HepG2 (cell line): ENCODE measurements at regions not wholly inside any gene's neighbourhood (a gene's known extent, or its start where the extent isn't known, plus 50 kb on each side); places are given as distances from the start of the nearest gene placed in this dataset.

Source experiments
- ATAC-seq: fragments of 200-7000 bp; cut with Tn5 transposase; 3 replicates; pipeline ENCODE4 v1.9.1; 2020; ENCODE audit warnings: mild to moderate bottlenecking, moderate library complexity
- BruUV-seq: library from RNA; stranded (reverse); fragments of 400-500 nt; replicated peaks from 2 replicates; lab custom pipeline; 2021; lab: Mats Ljungman, UMichigan
- CTCF ChIA-PET: fragments of 300-600 bp; formaldehyde crosslinking; extraction: SDS; loops from one replicate; lab custom pipeline; 2021; ENCODE audit warnings: low total read pairs, inconsistent platforms, low intra/inter-chr PET ratio; lab: Yijun Ruan, JAX
- POLR2A ChIA-PET: fragments of 350-600 bp; sonication (Branson Sonifier 250); formaldehyde crosslinking; loops from one replicate; lab custom pipeline; 2020; ENCODE audit warnings: antibody characterized with exemption, inconsistent platforms; lab: Yijun Ruan, JAX
- DNase-seq: peaks from one replicate; pipeline ENCODE4 v3.0.0-alpha.2; 2015; ENCODE audit warnings: low spot score
- FAIRE-seq: peaks from 3 replicates; lab custom pipeline; 2011; peaks lifted over from hg19 to GRCh38; lab: Jason Lieb, UNC
- H2AFZ ChIP-seq: one replicate; pipeline ENCODE4 v1.6.1; 2011; ENCODE audit warnings: low read length, inconsistent platforms
- H3K27ac ChIP-seq: fragments of 300-600 bp; 3 replicates; pipeline ENCODE4 v1.8.0; 2011; ENCODE audit warnings: mixed run types, mild to moderate bottlenecking, mixed read lengths, low read length, inconsistent platforms; ENCODE audit not compliant: insufficient read depth; ENCODE audit errors: extremely low read length
- H3K27me3 ChIP-seq, 2 experiments: fragments of 200-600 bp in 1 of 2; 2 replicates in 1 of 2; 3 replicates in 1 of 2; pipeline versions ENCODE4 v1.6.0 to v1.8.0; 2011; ENCODE audit warnings: low read length in 2 of 2, mild to moderate bottlenecking in 2 of 2, moderate library complexity in 2 of 2, inconsistent platforms in 1 of 2; ENCODE audit not compliant: insufficient read depth in 2 of 2, control insufficient read depth in 1 of 2
- H3K36me3 ChIP-seq, 2 experiments: fragments of 200-600 bp in 1 of 2; replicated peaks in 1 of 2; 2 replicates in 1 of 2; 3 replicates in 1 of 2; pipeline versions ENCODE4 v1.5.1 to v1.8.0; 2011; ENCODE audit warnings: low read length in 2 of 2, inconsistent platforms in 1 of 2; ENCODE audit not compliant: insufficient read depth in 2 of 2, control insufficient read depth in 1 of 2
- H3K4me1 ChIP-seq: 2 replicates; pipeline ENCODE4 v1.5.1; 2012; ENCODE audit warnings: low read length, inconsistent platforms; ENCODE audit not compliant: insufficient read depth
- H3K4me2 ChIP-seq: 2 replicates; pipeline ENCODE4 v1.6.0; 2011; ENCODE audit warnings: low read depth, low read length, inconsistent platforms
- H3K4me3 ChIP-seq, 3 experiments: fragments of 200-600 bp in 1 of 3; sonication (generic), shearing (Covaris generic) in 1 of 3; replicated peaks in 1 of 3; 2 replicates each; pipeline ENCODE4 v1.5.1; 2011 to 2016; ENCODE audit warnings: low read length in 3 of 3, inconsistent platforms in 2 of 3, low read depth in 2 of 3, mild to moderate bottlenecking in 2 of 3, control low read depth in 1 of 3, mixed read lengths in 1 of 3; ENCODE audit not compliant: insufficient read depth in 1 of 3
- H3K79me2 ChIP-seq: one replicate; pipeline ENCODE4 v1.6.1; 2011; ENCODE audit warnings: low read length, inconsistent platforms; ENCODE audit not compliant: insufficient read depth
- H3K9ac ChIP-seq: 2 replicates; pipeline ENCODE4 v1.6.0; 2011; ENCODE audit warnings: mild to moderate bottlenecking, low read depth, low read length, inconsistent platforms; ENCODE audit not compliant: insufficient read depth
- H3K9me3 ChIP-seq: 2 replicates; pipeline ENCODE4 v1.5.1; 2012; ENCODE audit warnings: mild to moderate bottlenecking, low read length
- H4K20me1 ChIP-seq: 2 replicates; pipeline ENCODE4 v1.6.0; 2011; ENCODE audit warnings: inconsistent platforms, mild to moderate bottlenecking, low read length, moderate library complexity; ENCODE audit not compliant: insufficient read depth
- FOXP1 ChIP-seq, 2 experiments: fragments of 450-650 bp in 1 of 2; IDR thresholded peaks; 2 replicates each; pipeline ENCODE4 v1.6.1; 2017 to 2018; ENCODE audit warnings: antibody characterized with exemption in 1 of 2
- GTF3A ChIP-seq: sonication (generic); formaldehyde crosslinking; conservative IDR thresholded peaks from 2 replicates; pipeline ENCODE4 v1.4.0; 2020; ENCODE audit warnings: mild to moderate bottlenecking, missing genetic modification reagents
- ONECUT2 ChIP-seq: sonication (generic); formaldehyde crosslinking; IDR thresholded peaks from 2 replicates; pipeline ENCODE4 v1.4.0; 2020; ENCODE audit warnings: missing genetic modification reagents
- RBAK ChIP-seq: sonication (generic); formaldehyde crosslinking; IDR thresholded peaks from 2 replicates; pipeline ENCODE4 v1.5.1; 2020; ENCODE audit warnings: mild to moderate bottlenecking, missing genetic modification reagents
- ZNF780A ChIP-seq: sonication (generic); formaldehyde crosslinking; IDR thresholded peaks from 2 replicates; pipeline ENCODE4 v1.8.0; 2022; ENCODE audit warnings: mild to moderate bottlenecking, missing genetic modification reagents, moderate library complexity
- WGBS: methylation state at CpG from one replicate; pipeline ENCODE4 v1.1.6; 2017; ENCODE audit warnings: low lambda C conversion rate; 5-methylcytosine and 5-hydroxymethylcytosine counted together
- in situ Hi-C: cut with HindIII; loops from 2 replicates; pipeline ENCODE4 v1.10.0; 2017; ENCODE audit warnings: low pct_unique_long_range_greater_than_20kb; ENCODE audit not compliant: extremely low pct_ligation_motif_present
- intact Hi-C: fragments of 100-400 bp; cut with micrococcal nuclease; formaldehyde crosslinking; loops from one replicate; pipeline ENCODE4 v1.10.0; 2022; ENCODE audit not compliant: unreplicated experiment
- TF ChIP-seq, protein P1 (sequence below): sonication (generic); formaldehyde crosslinking; IDR thresholded peaks from 2 replicates; pipeline ENCODE4 v1.8.1; 2023; ENCODE audit warnings: missing genetic modification reagents, mild to moderate bottlenecking, borderline replicate concordance
- TF ChIP-seq, protein P2 (sequence below): sonication (generic); formaldehyde crosslinking; IDR thresholded peaks from 2 replicates; pipeline ENCODE4 v1.8.0; 2022; ENCODE audit warnings: missing genetic modification reagents, low read depth, mild to moderate bottlenecking, borderline replicate concordance
- TF ChIP-seq, protein P3 (sequence below): fragments of 450-650 bp; IDR thresholded peaks from 2 replicates; pipeline ENCODE4 v1.6.1; 2017

DNA sequence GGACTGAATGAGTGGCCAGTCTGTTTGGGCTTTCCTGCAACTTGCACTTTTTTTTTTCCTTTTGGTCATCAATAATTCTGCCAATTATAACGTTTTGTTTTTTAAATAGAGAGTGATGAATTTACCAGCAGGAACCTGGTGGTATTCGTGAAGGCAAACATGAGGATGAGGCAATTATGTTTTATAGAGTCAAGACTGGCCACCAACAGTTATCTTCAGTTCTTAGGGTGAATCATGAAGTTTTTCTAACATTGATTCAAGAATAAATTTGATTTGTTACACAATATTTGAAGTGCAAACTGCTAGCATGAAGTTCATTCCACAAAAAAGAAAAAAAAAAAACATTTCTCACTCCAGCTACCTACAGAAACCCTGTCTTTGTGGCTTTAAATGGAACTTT lies 244.5 kb downstream of the SPRY2 start:
- Histone ChIP-seq H3K36me3 (no peaks in the 10 kb centered on the region), H3K9ac (no peak overlapping the region), H3K4me2 (no peak overlapping the region), H3K27ac (no peak overlapping the region), H2AFZ (no peak overlapping the region), H3K9me3 (peaks cover 8% of the 10 kb centered on the region; the same call in 1 of the 2 replicates), H4K20me1 (no peaks in the 10 kb centered on the region), H3K4me1 (no peaks in the 10 kb centered on the region), H3K4me3 (no peak overlapping the region), H3K79me2 (no peaks in the 10 kb centered on the region), H3K27me3 (no peaks in the 10 kb centered on the region)
- ATAC-seq (no peak), DNase-seq (no peak), FAIRE-seq (no peak)
- intact Hi-C loops (no loop called here), in situ Hi-C loops (no loop called here)
- POLR2A ChIA-PET: no interaction called here
- TF ChIP-seq ZNF780A (CRISPR knock-in tag): no peak
- 0% methylated on average over 2 of the region's 2 CpGs for WGBS
- CTCF ChIA-PET: no interaction called here
- BruUV-seq: no TSS peak

DNA sequence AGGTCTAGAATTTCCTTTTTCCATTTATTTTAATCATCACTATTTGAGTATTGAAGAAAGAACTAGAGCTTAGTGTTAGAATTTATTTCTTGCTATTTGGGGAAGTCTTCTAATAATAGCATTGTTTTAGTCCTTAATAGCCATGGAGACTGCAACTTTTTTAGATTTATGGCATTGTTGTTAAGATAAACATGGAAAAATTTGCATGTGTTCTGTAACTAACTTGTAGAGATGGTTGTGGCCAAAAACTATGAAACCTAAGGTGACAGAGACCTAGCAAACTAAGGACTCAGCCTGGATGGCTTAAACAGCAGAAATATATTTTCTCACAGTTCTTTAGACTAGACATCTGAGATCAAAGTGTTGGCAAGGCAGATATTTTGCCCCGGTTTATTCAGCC lies 246.4 kb downstream of the SPRY2 start:
- H3K79me2 ChIP-seq: no peaks in the 10 kb centered on the region
- no peaks in the 10 kb centered on the region for H4K20me1 ChIP-seq
- H2AFZ ChIP-seq: no peak overlapping the region
- in situ Hi-C loops: no loop called here
- H3K9me3 ChIP-seq: peaks cover 5% of the 10 kb centered on the region; the same call in 1 of the 2 replicates
- H3K4me3 ChIP-seq: no peak overlapping the region
- H3K27ac ChIP-seq: no peak overlapping the region
- no peaks in the 10 kb centered on the region for H3K4me1 ChIP-seq
- no TSS peak for BruUV-seq
- no peak overlapping the region for H3K4me2 ChIP-seq
- no peaks in the 10 kb centered on the region for H3K36me3 ChIP-seq
- DNase-seq: no peak
- no peak for FAIRE-seq
- ChIA-PET CTCF (no interaction called here), POLR2A (no interaction called here)
- intact Hi-C loops: no loop called here
- ATAC-seq: no peak
- no peaks in the 10 kb centered on the region for H3K27me3 ChIP-seq
- 0% methylated on average over 1 of the region's 1 CpG for WGBS
- no peak overlapping the region for H3K9ac ChIP-seq
- TF ChIP-seq RBAK (CRISPR knock-in tag) (no peak), GTF3A (CRISPR knock-in tag) (no peak), FOXP1 (IDR thresholded peaks at IDR 0.05) (no peak), FOXP1 (CRISPR knock-in tag; IDR thresholded peaks at IDR 0.05) (no peak), ONECUT2 (no peak)
- TF ChIP-seq, protein P1, sequence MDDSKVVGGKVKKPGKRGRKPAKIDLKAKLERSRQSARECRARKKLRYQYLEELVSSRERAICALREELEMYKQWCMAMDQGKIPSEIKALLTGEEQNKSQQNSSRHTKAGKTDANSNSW (CRISPR knock-in tag): no peak
- TF ChIP-seq, protein P2, sequence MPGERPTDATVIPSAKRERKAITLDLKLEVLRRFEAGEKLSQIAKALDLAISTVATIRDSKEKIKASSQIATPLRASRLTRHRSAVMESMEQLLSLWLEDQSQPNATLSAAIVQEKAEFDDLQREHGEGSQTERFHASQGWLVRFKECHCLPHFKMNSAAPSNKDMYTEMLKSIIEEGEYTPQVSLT (CRISPR knock-in tag): no peak
- TF ChIP-seq, protein P3, sequence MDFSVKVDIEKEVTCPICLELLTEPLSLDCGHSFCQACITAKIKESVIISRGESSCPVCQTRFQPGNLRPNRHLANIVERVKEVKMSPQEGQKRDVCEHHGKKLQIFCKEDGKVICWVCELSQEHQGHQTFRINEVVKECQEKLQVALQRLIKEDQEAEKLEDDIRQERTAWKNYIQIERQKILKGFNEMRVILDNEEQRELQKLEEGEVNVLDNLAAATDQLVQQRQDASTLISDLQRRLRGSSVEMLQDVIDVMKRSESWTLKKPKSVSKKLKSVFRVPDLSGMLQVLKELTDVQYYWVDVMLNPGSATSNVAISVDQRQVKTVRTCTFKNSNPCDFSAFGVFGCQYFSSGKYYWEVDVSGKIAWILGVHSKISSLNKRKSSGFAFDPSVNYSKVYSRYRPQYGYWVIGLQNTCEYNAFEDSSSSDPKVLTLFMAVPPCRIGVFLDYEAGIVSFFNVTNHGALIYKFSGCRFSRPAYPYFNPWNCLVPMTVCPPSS: no peak
